Smooth muscle cell (in vitro differentiated cells): ENCODE measurements at regions not wholly inside any gene's neighbourhood (a gene's known extent, or its start where the extent isn't known, plus 50 kb on each side); places are given as distances from the start of the nearest gene placed in this dataset.

Experiments
- DNase-seq: peaks from one replicate; lab custom pipeline; 2025; ENCODE audit not compliant: unreplicated experiment; lab: John Stamatoyannopoulos, UW
- H2AFZ ChIP-seq: fragments of 200-600 bp; sonication (generic); 2 replicates; pipeline ENCODE4 v1.6.0; 2016; ENCODE audit warnings: antibody characterized with exemption, low read depth, mild to moderate bottlenecking
- H3F3A ChIP-seq: fragments of 200-600 bp; sonication (generic); 2 replicates; pipeline ENCODE4 v1.6.0; 2017; ENCODE audit warnings: antibody characterized with exemption, low read depth
- H3K27ac ChIP-seq: fragments of 200-600 bp; sonication (generic); 2 replicates; pipeline ENCODE4 v1.5.1; 2016; ENCODE audit warnings: low read depth, mild to moderate bottlenecking
- H3K27me3 ChIP-seq: fragments of 200-600 bp; sonication (generic); 2 replicates; pipeline ENCODE4 v1.6.1; 2016; ENCODE audit warnings: low read depth, mild to moderate bottlenecking
- H3K36me3 ChIP-seq: fragments of 200-600 bp; sonication (generic); 2 replicates; pipeline ENCODE4 v1.5.1; 2016; ENCODE audit warnings: low read depth
- H3K4me1 ChIP-seq: fragments of 200-600 bp; sonication (generic); 2 replicates; pipeline ENCODE4 v1.5.1; 2016; ENCODE audit warnings: low read depth
- H3K4me2 ChIP-seq: fragments of 200-600 bp; sonication (generic); 2 replicates; pipeline ENCODE4 v1.6.0; 2016; ENCODE audit warnings: mild to moderate bottlenecking
- H3K4me3 ChIP-seq: fragments of 200-600 bp; sonication (generic); 2 replicates; pipeline ENCODE4 v1.5.1; 2016; ENCODE audit warnings: mild to moderate bottlenecking
- H3K79me2 ChIP-seq: fragments of 200-600 bp; sonication (generic); 2 replicates; pipeline ENCODE4 v1.6.0; 2016; ENCODE audit warnings: low read depth, mild to moderate bottlenecking
- H3K9ac ChIP-seq: fragments of 200-600 bp; sonication (generic); 2 replicates; pipeline ENCODE4 v1.6.0; 2016; ENCODE audit warnings: low read depth
- H3K9me3 ChIP-seq: fragments of 200-600 bp; sonication (generic); replicated peaks from 2 replicates; pipeline ENCODE4 v1.5.1; 2016; ENCODE audit warnings: low read depth
- H4K20me1 ChIP-seq: fragments of 200-600 bp; sonication (generic); 2 replicates; pipeline ENCODE4 v1.6.0; 2016; ENCODE audit warnings: low read depth
- CTCF ChIP-seq: fragments of 200-600 bp; sonication (generic); IDR thresholded peaks from 2 replicates; pipeline ENCODE4 v1.5.1; 2017; ENCODE audit warnings: borderline replicate concordance, mild to moderate bottlenecking, antibody characterized with exemption; ENCODE audit not compliant: insufficient read depth, poor library complexity, severe bottlenecking
- WGBS: methylation state at CpG from one replicate; pipeline ENCODE4 v1.1.7; 2016; ENCODE audit warnings: low lambda C conversion rate; 5-methylcytosine and 5-hydroxymethylcytosine counted together

GRCh38 chr13:106105153-106105552 lies 430.3 kb downstream of the EFNB2 start:
- H3K4me2 ChIP-seq = peak overlapping the region; percentile 25
- H3K36me3 ChIP-seq = no peaks in the 10 kb centered on the region
- no peak overlapping the region for H2AFZ ChIP-seq
- peaks cover 24% of the 10 kb centered on the region for H3K4me1 ChIP-seq
- H3K9ac ChIP-seq = no peak overlapping the region
- no peak overlapping the region for H3K4me3 ChIP-seq
- no peak for DNase-seq
- no peaks in the 10 kb centered on the region for H3K79me2 ChIP-seq
- H4K20me1 ChIP-seq = no peaks in the 10 kb centered on the region
- H3K27ac ChIP-seq = peak overlapping the region; percentile 96
- H3F3A ChIP-seq = peaks cover 11% of the 10 kb centered on the region
- 53% methylated on average over 1 of the region's 1 CpG for WGBS
- no peaks in the 10 kb centered on the region for H3K27me3 ChIP-seq
- TF ChIP-seq CTCF = no peak
- no peaks in the 10 kb centered on the region for H3K9me3 ChIP-seq

GRCh38 chr13:106104281-106104901 lies 431.1 kb downstream of the EFNB2 start:
- no peaks in the 10 kb centered on the region for H4K20me1 ChIP-seq
- no peak for TF ChIP-seq CTCF
- H3K4me2 ChIP-seq = peak overlapping the region; percentile 62
- H3F3A ChIP-seq = peaks cover 11% of the 10 kb centered on the region
- no peak for DNase-seq
- no peaks in the 10 kb centered on the region for H3K9me3 ChIP-seq
- H3K27me3 ChIP-seq = no peaks in the 10 kb centered on the region
- no peaks in the 10 kb centered on the region for H3K79me2 ChIP-seq
- H2AFZ ChIP-seq = peak overlapping the region; percentile 6
- H3K4me3 ChIP-seq = no peak overlapping the region
- WGBS = 51% methylated on average over 3 of the region's 3 CpGs
- no peaks in the 10 kb centered on the region for H3K36me3 ChIP-seq
- peak overlapping the region; percentile 73 for H3K9ac ChIP-seq
- H3K27ac ChIP-seq = peak overlapping the region; percentile 96
- H3K4me1 ChIP-seq = peaks cover 32% of the 10 kb centered on the region

GRCh38 chr13:106103779-106104178 lies 431.7 kb downstream of the EFNB2 start:
- H3K36me3 ChIP-seq = no peaks in the 10 kb centered on the region
- H3K27me3 ChIP-seq = no peaks in the 10 kb centered on the region
- no peak overlapping the region for H3K4me3 ChIP-seq
- peak overlapping the region; percentile 62 for H3K4me2 ChIP-seq
- DNase-seq = no peak
- H3K9ac ChIP-seq = peak overlapping the region; percentile 73
- H4K20me1 ChIP-seq = no peaks in the 10 kb centered on the region
- TF ChIP-seq CTCF = no peak
- H3F3A ChIP-seq = peaks cover 11% of the 10 kb centered on the region
- peak overlapping the region; percentile 6 for H2AFZ ChIP-seq
- H3K27ac ChIP-seq = peak overlapping the region; percentile 96
- H3K4me1 ChIP-seq = peaks cover 36% of the 10 kb centered on the region
- 30% methylated on average over 10 of the region's 10 CpGs for WGBS
- no peaks in the 10 kb centered on the region for H3K79me2 ChIP-seq
- H3K9me3 ChIP-seq = no peaks in the 10 kb centered on the region

GRCh38 chr13:106102786-106103185 lies 432.7 kb downstream of the EFNB2 start:
- Histone ChIP-seq H3K79me2 (no peaks in the 10 kb centered on the region), H3K9me3 (no peaks in the 10 kb centered on the region), H3K9ac (no peak overlapping the region), H3K36me3 (no peaks in the 10 kb centered on the region), H3K27ac (peak overlapping the region; percentile 96), H3K4me3 (no peak overlapping the region), H3K4me1 (peaks cover 42% of the 10 kb centered on the region), H3K4me2 (no peak overlapping the region), H2AFZ (no peak overlapping the region), H4K20me1 (no peaks in the 10 kb centered on the region), H3K27me3 (no peaks in the 10 kb centered on the region), H3F3A (peaks cover 11% of the 10 kb centered on the region)
- DNase-seq = no peak
- WGBS = 93% methylated on average over 4 of the region's 4 CpGs
- TF ChIP-seq CTCF = no peak
